SK-N-MC (cell line): ENCODE measurements at regions not wholly inside any gene's neighbourhood (a gene's known extent, or its start where the extent isn't known, plus 50 kb on each side); places are given as distances from the start of the nearest gene placed in this dataset.

Experiments used
- EZH2 ChIP-seq: fragments of 200-600 bp; sonication (generic); IDR thresholded peaks from one replicate; pipeline ENCODE4 v1.6.1; 2017; ENCODE audit warnings: antibody characterized with exemption
- FOXP2 ChIP-seq: optimal IDR thresholded peaks from 2 replicates; pipeline ENCODE3; 2011; ENCODE audit warnings: mild to moderate bottlenecking, moderate library complexity; ENCODE audit not compliant: insufficient read depth; ENCODE audit errors: extremely low read length, control extremely low read depth
- POLR2AphosphoS5 ChIP-seq: IDR thresholded peaks from 2 replicates; pipeline ENCODE4 v1.6.1; 2012; ENCODE audit warnings: mild to moderate bottlenecking, low read depth, low read length, borderline replicate concordance

GRCh38 chr21:35683664-35684304, 376.5 kb downstream of the SETD4 start:
- TF ChIP-seq POLR2AphosphoS5 (no peak), EZH2 (no peak), FOXP2 (no peak)
